ENCODE measurements at regions not wholly inside any gene's neighbourhood (a gene's known extent, or its start where the extent isn't known, plus 50 kb on each side); places are given as distances from the start of the nearest gene placed in this dataset.

DNA sequence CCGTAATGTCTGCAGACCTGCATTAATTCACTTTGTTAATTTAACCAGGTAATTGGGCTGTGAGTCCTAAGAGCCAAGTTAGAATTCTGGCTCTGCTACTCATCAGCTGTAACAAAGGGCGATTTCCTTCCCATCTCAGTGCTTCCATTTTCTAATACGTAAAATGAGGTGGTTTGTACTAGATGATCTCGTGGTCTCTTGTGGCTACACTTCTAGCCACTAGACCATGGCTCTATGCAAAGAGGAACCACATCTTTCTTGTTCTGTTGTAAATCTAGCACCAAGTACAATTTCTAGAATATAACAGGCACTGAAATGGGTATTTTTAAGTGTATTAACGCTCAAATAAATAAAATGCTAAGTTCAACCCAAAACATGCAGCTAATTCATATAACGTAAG, 174.4 kb upstream of the THBS1 start:
- no peak overlapping the region for H2BK12ac ChIP-seq (ENCODE audit: low read length)
- H3K4ac ChIP-seq (ENCODE audit: low read length): no peak overlapping the region
- no peak overlapping the region for H2BK15ac ChIP-seq (ENCODE audit: low read length)
- H4K8ac ChIP-seq (ENCODE audit: low read depth, low read length): no peak overlapping the region
- no peak overlapping the region for H3K9ac ChIP-seq (ENCODE audit: low read depth, low read length, poor library complexity)
- no peak overlapping the region for H2BK5ac ChIP-seq (ENCODE audit: low read length)
- DNase-seq (ENCODE audit: low spot score): no peak
- no peaks in the 10 kb centered on the region for H3K36me3 ChIP-seq (replicated peaks in 1 of 2; ENCODE audit: control insufficient read depth in 2 of 2, insufficient read depth in 2 of 2, low read length in 2 of 2)
- no peak overlapping the region for H2BK120ac ChIP-seq (ENCODE audit: low read depth, low read length)
- H3K27ac ChIP-seq (replicated peaks; ENCODE audit: low read length): no peak overlapping the region
- H3K9me3 ChIP-seq (replicated peaks in 1 of 2; ENCODE audit: control insufficient read depth in 2 of 2, insufficient read depth in 1 of 2, low read depth in 1 of 2, low read length in 2 of 2): no peaks in the 10 kb centered on the region
- no peak overlapping the region for H4K91ac ChIP-seq (ENCODE audit: low read depth, low read length, poor library complexity)
- H3K79me1 ChIP-seq (ENCODE audit: low read depth, low read length): no peaks in the 10 kb centered on the region
- H3K4me2 ChIP-seq (ENCODE audit: insufficient read depth, low read length, poor library complexity, severe bottlenecking): no peak overlapping the region
- no peak overlapping the region for H3K4me3 ChIP-seq (ENCODE audit: low read length in 2 of 2)
- no CpG with 5 or more reads among the region's 6 CpGs for WGBS, 2 donors (ENCODE audit: extremely low coverage in 2 of 2, insufficient read length in 2 of 2, insufficient replicate concordance in 1 of 2)
- H3K14ac ChIP-seq (ENCODE audit: low read length): no peak overlapping the region
- H3K18ac ChIP-seq (ENCODE audit: low read length): no peak overlapping the region
- no peaks in the 10 kb centered on the region for H3K27me3 ChIP-seq (ENCODE audit: control insufficient read depth in 3 of 3, insufficient read depth in 3 of 3, low read depth in 1 of 3, low read length in 3 of 3)
- no peak overlapping the region for H2AK5ac ChIP-seq (ENCODE audit: low read depth, low read length)
- H3K23ac ChIP-seq (ENCODE audit: low read depth, low read length, poor library complexity): no peak overlapping the region
- no peaks in the 10 kb centered on the region for H3K4me1 ChIP-seq (ENCODE audit: control insufficient read depth in 2 of 2, insufficient read depth in 1 of 2, low read depth in 1 of 2, low read length in 2 of 2)
- H2AFZ ChIP-seq (ENCODE audit: low read length): no peak overlapping the region

DNA sequence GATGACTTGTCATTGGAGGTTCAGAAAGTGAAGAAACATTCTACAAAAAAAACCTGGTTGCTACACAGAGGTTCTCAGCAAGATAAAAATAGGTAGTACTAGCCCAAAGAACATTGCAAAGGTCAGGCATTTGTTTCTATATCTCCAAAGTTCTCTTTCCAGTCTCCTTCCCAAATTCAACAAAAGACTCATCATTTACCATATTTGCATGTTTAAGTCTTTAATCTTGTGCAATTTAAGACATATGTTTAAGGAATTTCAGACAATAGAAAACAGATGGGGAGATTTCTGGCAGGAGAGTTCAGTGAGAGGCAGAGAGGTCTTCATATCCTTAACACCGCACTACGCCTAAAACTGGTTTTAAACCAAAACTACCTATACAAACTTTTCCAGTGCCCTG, 173.8 kb upstream of the THBS1 start:
- no peaks in the 10 kb centered on the region for H3K36me3 ChIP-seq (replicated peaks in 1 of 2; ENCODE audit: control insufficient read depth in 2 of 2, insufficient read depth in 2 of 2, low read length in 2 of 2)
- no peak overlapping the region for H3K23ac ChIP-seq (ENCODE audit: low read depth, low read length, poor library complexity)
- no peak overlapping the region for H4K91ac ChIP-seq (ENCODE audit: low read depth, low read length, poor library complexity)
- H2BK12ac ChIP-seq (ENCODE audit: low read length): no peak overlapping the region
- no peak overlapping the region for H4K8ac ChIP-seq (ENCODE audit: low read depth, low read length)
- no peak overlapping the region for H2BK120ac ChIP-seq (ENCODE audit: low read depth, low read length)
- H3K4me2 ChIP-seq (ENCODE audit: insufficient read depth, low read length, poor library complexity, severe bottlenecking): no peak overlapping the region
- no peaks in the 10 kb centered on the region for H3K4me1 ChIP-seq (ENCODE audit: control insufficient read depth in 2 of 2, insufficient read depth in 1 of 2, low read depth in 1 of 2, low read length in 2 of 2)
- no peak overlapping the region for H3K4ac ChIP-seq (ENCODE audit: low read length)
- no peak overlapping the region for H3K4me3 ChIP-seq (ENCODE audit: low read length in 2 of 2)
- H3K14ac ChIP-seq (ENCODE audit: low read length): no peak overlapping the region
- no CpG with 5 or more reads among the region's 2 CpGs for WGBS, 2 donors (ENCODE audit: extremely low coverage in 2 of 2, insufficient read length in 2 of 2, insufficient replicate concordance in 1 of 2)
- H3K18ac ChIP-seq (ENCODE audit: low read length): no peak overlapping the region
- no peaks in the 10 kb centered on the region for H3K79me1 ChIP-seq (ENCODE audit: low read depth, low read length)
- H3K27me3 ChIP-seq (ENCODE audit: control insufficient read depth in 3 of 3, insufficient read depth in 3 of 3, low read depth in 1 of 3, low read length in 3 of 3): no peaks in the 10 kb centered on the region
- H2AFZ ChIP-seq (ENCODE audit: low read length): no peak overlapping the region
- H3K9me3 ChIP-seq (replicated peaks in 1 of 2; ENCODE audit: control insufficient read depth in 2 of 2, insufficient read depth in 1 of 2, low read depth in 1 of 2, low read length in 2 of 2): no peaks in the 10 kb centered on the region
- H3K27ac ChIP-seq (replicated peaks; ENCODE audit: low read length): no peak overlapping the region
- H2BK5ac ChIP-seq (ENCODE audit: low read length): no peak overlapping the region
- DNase-seq (ENCODE audit: low spot score): no peak
- no peak overlapping the region for H2AK5ac ChIP-seq (ENCODE audit: low read depth, low read length)
- no peak overlapping the region for H2BK15ac ChIP-seq (ENCODE audit: low read length)
- no peak overlapping the region for H3K9ac ChIP-seq (ENCODE audit: low read depth, low read length, poor library complexity)

- H3K27ac ChIP-seq (replicated peaks; ENCODE audit: low read length): no peak overlapping the region
- peaks cover 0 to 3% (median 0%) of the 10 kb centered on the region in 3 experiments for H3K27me3 ChIP-seq (ENCODE audit: control insufficient read depth in 3 of 3, insufficient read depth in 3 of 3, low read depth in 1 of 3, low read length in 3 of 3)
- H2AK5ac ChIP-seq (ENCODE audit: low read depth, low read length): no peak overlapping the region
- H2BK15ac ChIP-seq (ENCODE audit: low read length): no peak overlapping the region
- no peak overlapping the region for H3K4me3 ChIP-seq (ENCODE audit: low read length in 2 of 2)
- H2BK120ac ChIP-seq (ENCODE audit: low read depth, low read length): no peak overlapping the region
- no peak overlapping the region for H3K18ac ChIP-seq (ENCODE audit: low read length)
- no peak overlapping the region for H3K9ac ChIP-seq (ENCODE audit: low read depth, low read length, poor library complexity)
- no peak overlapping the region for H2BK12ac ChIP-seq (ENCODE audit: low read length)
- H3K4ac ChIP-seq (ENCODE audit: low read length): no peak overlapping the region
- no peaks in the 10 kb centered on the region for H3K4me1 ChIP-seq (ENCODE audit: control insufficient read depth in 2 of 2, insufficient read depth in 1 of 2, low read depth in 1 of 2, low read length in 2 of 2)
- H3K9me3 ChIP-seq (replicated peaks in 1 of 2; ENCODE audit: control insufficient read depth in 2 of 2, insufficient read depth in 1 of 2, low read depth in 1 of 2, low read length in 2 of 2): no peaks in the 10 kb centered on the region
- no peak overlapping the region for H3K4me2 ChIP-seq (ENCODE audit: insufficient read depth, low read length, poor library complexity, severe bottlenecking)
- no peaks in the 10 kb centered on the region for H3K79me1 ChIP-seq (ENCODE audit: low read depth, low read length)
- WGBS, 2 donors (ENCODE audit: extremely low coverage in 2 of 2, insufficient read length in 2 of 2, insufficient replicate concordance in 1 of 2): no CpG with 5 or more reads among the region's 2 CpGs
- H3K14ac ChIP-seq (ENCODE audit: low read length): no peak overlapping the region
- H4K8ac ChIP-seq (ENCODE audit: low read depth, low read length): no peak overlapping the region
- no peaks in the 10 kb centered on the region for H3K36me3 ChIP-seq (replicated peaks in 1 of 2; ENCODE audit: control insufficient read depth in 2 of 2, insufficient read depth in 2 of 2, low read length in 2 of 2)
- no peak overlapping the region for H2BK5ac ChIP-seq (ENCODE audit: low read length)
- DNase-seq (ENCODE audit: low spot score): no peak
- no peak overlapping the region for H3K23ac ChIP-seq (ENCODE audit: low read depth, low read length, poor library complexity)
- H2AFZ ChIP-seq (ENCODE audit: low read length): no peak overlapping the region
- H4K91ac ChIP-seq (ENCODE audit: low read depth, low read length, poor library complexity): no peak overlapping the region
These were observed 170.9 kb upstream of the THBS1 start for GRCh38 chr15:39409876-39410530.

DNA sequence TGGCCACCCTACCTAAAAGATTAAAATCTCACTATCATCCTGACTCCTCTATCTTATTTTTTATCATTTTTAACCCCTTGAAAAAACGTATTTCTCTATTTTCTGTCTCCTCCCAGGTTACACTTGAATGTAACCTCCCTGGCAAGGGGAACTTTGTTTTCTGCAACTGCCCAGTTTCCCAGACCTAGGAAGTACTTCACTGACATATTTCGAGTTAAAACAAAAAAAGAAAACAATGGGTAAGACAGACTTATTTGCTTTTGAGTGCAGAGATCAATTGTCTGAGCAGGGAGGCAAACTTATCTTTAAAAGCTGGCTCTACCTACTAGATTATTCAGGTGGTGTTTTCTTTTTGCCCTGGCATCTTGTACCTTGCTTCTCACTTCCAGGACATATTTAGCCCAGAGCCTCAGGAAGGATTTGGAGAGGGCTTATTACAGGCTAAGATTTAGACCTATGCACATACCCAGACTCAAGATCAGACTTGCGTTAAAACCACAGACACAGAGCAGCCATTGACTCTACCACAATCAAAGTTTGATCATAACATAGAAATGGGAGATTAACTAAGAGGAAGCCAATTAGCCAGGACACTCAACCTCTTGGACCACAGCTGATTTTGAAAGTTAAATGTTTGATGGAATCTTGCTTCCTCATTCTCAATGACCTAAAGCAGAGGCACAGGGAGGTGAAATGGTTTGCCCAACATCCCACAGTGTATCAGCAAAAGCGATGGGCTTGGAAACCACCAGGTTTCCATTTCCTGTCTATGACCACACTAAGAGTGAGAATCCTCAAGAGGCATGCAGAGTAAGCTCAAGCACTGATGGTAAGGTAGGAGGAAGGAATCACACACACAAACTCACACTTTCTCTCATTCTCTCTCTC, 169.5 kb upstream of the THBS1 start:
- H3K18ac ChIP-seq (ENCODE audit: low read length): no peak overlapping the region
- H2BK5ac ChIP-seq (ENCODE audit: low read length): no peak overlapping the region
- H2BK12ac ChIP-seq (ENCODE audit: low read length): no peak overlapping the region
- peaks cover 0 to 3% (median 0%) of the 10 kb centered on the region in 3 experiments for H3K27me3 ChIP-seq (ENCODE audit: control insufficient read depth in 3 of 3, insufficient read depth in 3 of 3, low read depth in 1 of 3, low read length in 3 of 3)
- H2AK5ac ChIP-seq (ENCODE audit: low read depth, low read length): no peak overlapping the region
- H3K23ac ChIP-seq (ENCODE audit: low read depth, low read length, poor library complexity): no peak overlapping the region
- no peak overlapping the region for H4K8ac ChIP-seq (ENCODE audit: low read depth, low read length)
- H3K27ac ChIP-seq (replicated peaks; ENCODE audit: low read length): no peak overlapping the region
- peaks cover 0 to 4% of the 10 kb centered on the region in 2 donors for H3K9me3 ChIP-seq (replicated peaks in 1 of 2; ENCODE audit: control insufficient read depth in 2 of 2, insufficient read depth in 1 of 2, low read depth in 1 of 2, low read length in 2 of 2)
- H2AFZ ChIP-seq (ENCODE audit: low read length): no peak overlapping the region
- H3K4me3 ChIP-seq (ENCODE audit: low read length in 2 of 2): no peak overlapping the region
- no peaks in the 10 kb centered on the region for H3K36me3 ChIP-seq (replicated peaks in 1 of 2; ENCODE audit: control insufficient read depth in 2 of 2, insufficient read depth in 2 of 2, low read length in 2 of 2)
- WGBS, 2 donors (ENCODE audit: extremely low coverage in 2 of 2, insufficient read length in 2 of 2, insufficient replicate concordance in 1 of 2): no CpG with 5 or more reads among the region's 4 CpGs
- no peak overlapping the region for H3K4me2 ChIP-seq (ENCODE audit: insufficient read depth, low read length, poor library complexity, severe bottlenecking)
- H3K9ac ChIP-seq (ENCODE audit: low read depth, low read length, poor library complexity): no peak overlapping the region
- no peak overlapping the region for H2BK120ac ChIP-seq (ENCODE audit: low read depth, low read length)
- no peak overlapping the region for H2BK15ac ChIP-seq (ENCODE audit: low read length)
- DNase-seq (ENCODE audit: low spot score): no peak
- no peaks in the 10 kb centered on the region for H3K79me1 ChIP-seq (ENCODE audit: low read depth, low read length)
- H3K4me1 ChIP-seq (ENCODE audit: control insufficient read depth in 2 of 2, insufficient read depth in 1 of 2, low read depth in 1 of 2, low read length in 2 of 2): no peaks in the 10 kb centered on the region
- H3K14ac ChIP-seq (ENCODE audit: low read length): no peak overlapping the region
- no peak overlapping the region for H3K4ac ChIP-seq (ENCODE audit: low read length)
- H4K91ac ChIP-seq (ENCODE audit: low read depth, low read length, poor library complexity): no peak overlapping the region

All from neuronal stem cell (in vitro differentiated cells).